WTC11 (cell line): ENCODE measurements at regions not wholly inside any gene's neighbourhood (a gene's known extent, or its start where the extent isn't known, plus 50 kb on each side); places are given as distances from the start of the nearest gene placed in this dataset.

ENCODE experiments used
- ATAC-seq: fragments of 200-7000 bp; cut with Tn5 transposase; 2 replicates; pipeline ENCODE4 v1.10.0; 2021; ENCODE audit warnings: mild to moderate bottlenecking, moderate library complexity
- CTCF ChIA-PET: fragments of 300-600 bp; sonication (Branson Sonifier 250); formaldehyde crosslinking; loops from one replicate; lab custom pipeline; 2021; ENCODE audit warnings: antibody characterized with exemption; lab: Charles Lee
- POLR2A ChIA-PET: fragments of 350-600 bp; sonication (Branson Sonifier 250); formaldehyde crosslinking; loops from one replicate; lab custom pipeline; 2021; ENCODE audit warnings: antibody characterized with exemption; lab: Charles Lee
- DNase-seq: peaks from one replicate; pipeline ENCODE4 v3.0.0; 2021; ENCODE audit warnings: low spot score
- H3K27ac Mint-ChIP-seq: 2 replicates; pipeline ENCODE4 v1.8.0; 2021; ENCODE audit warnings: mixed read lengths
- H3K27me3 Mint-ChIP-seq: 2 replicates; pipeline ENCODE4 v1.8.0; 2021; ENCODE audit warnings: low read depth, mild to moderate bottlenecking, moderate library complexity, mixed read lengths
- H3K36me3 Mint-ChIP-seq: 2 replicates; pipeline ENCODE4 v1.8.0; 2021; ENCODE audit warnings: mixed read lengths
- H3K4me1 Mint-ChIP-seq: 2 replicates; pipeline ENCODE4 v1.8.0; 2022; ENCODE audit warnings: mixed read lengths
- H3K4me3 Mint-ChIP-seq: 2 replicates; pipeline ENCODE4 v1.8.0; 2021; ENCODE audit warnings: mild to moderate bottlenecking, moderate library complexity, mixed read lengths
- H3K9me3 Mint-ChIP-seq: 2 replicates; pipeline ENCODE4 v1.8.0; 2021; ENCODE audit warnings: mixed read lengths
- AFF4 ChIP-seq: sonication (generic); formaldehyde crosslinking; IDR thresholded peaks from 2 replicates; pipeline ENCODE4 v1.8.1; 2023; ENCODE audit warnings: mild to moderate bottlenecking, missing genetic modification reagents, borderline replicate concordance
- E2F1 ChIP-seq: sonication (generic); formaldehyde crosslinking; IDR thresholded peaks from 2 replicates; pipeline ENCODE4 v1.8.0; 2022; ENCODE audit warnings: mild to moderate bottlenecking, missing genetic modification reagents
- ESRRA ChIP-seq: sonication (generic); formaldehyde crosslinking; IDR thresholded peaks from 2 replicates; pipeline ENCODE4 v1.8.1; 2022; ENCODE audit warnings: mild to moderate bottlenecking, missing genetic modification reagents, borderline replicate concordance
- GTF2I ChIP-seq: fragments of 250-450 bp; sonication (Bioruptor Pico); conservative IDR thresholded peaks from 2 replicates; pipeline ENCODE4 v1.4.0; 2021; ENCODE audit warnings: mild to moderate bottlenecking
- JAZF1 ChIP-seq: fragments of 250-450 bp; sonication (Bioruptor Pico); IDR thresholded peaks from 2 replicates; pipeline ENCODE4 v1.9.0; 2021; ENCODE audit warnings: moderate library complexity, mild to moderate bottlenecking, inconsistent platforms
- NFATC4 ChIP-seq: fragments of 250-450 bp; sonication (Bioruptor Pico); IDR thresholded peaks from 2 replicates; pipeline ENCODE4 v1.9.0; 2021; ENCODE audit warnings: mild to moderate bottlenecking
- NR2C2 ChIP-seq: sonication (generic); formaldehyde crosslinking; IDR thresholded peaks from 2 replicates; pipeline ENCODE4 v1.8.0; 2022; ENCODE audit warnings: mild to moderate bottlenecking, missing genetic modification reagents
- PRRX2 ChIP-seq: fragments of 250-450 bp; sonication (Bioruptor Pico); IDR thresholded peaks from 2 replicates; pipeline ENCODE4 v1.8.0; 2021; ENCODE audit warnings: mild to moderate bottlenecking
- ZBTB21 ChIP-seq: sonication (generic); formaldehyde crosslinking; IDR thresholded peaks from 2 replicates; pipeline ENCODE4 v1.8.1; 2023; ENCODE audit warnings: mild to moderate bottlenecking, missing genetic modification reagents, borderline replicate concordance
- ZSCAN18 ChIP-seq: fragments of 250-450 bp; sonication (Bioruptor Pico); IDR thresholded peaks from 2 replicates; pipeline ENCODE4 v2.1.2; 2022; ENCODE audit warnings: mild to moderate bottlenecking, moderate library complexity
- TF ChIP-seq, protein P1 (sequence below): sonication (generic); formaldehyde crosslinking; conservative IDR thresholded peaks from 2 replicates; pipeline ENCODE4 v1.8.1; 2023; ENCODE audit warnings: mild to moderate bottlenecking, low read depth, missing genetic modification reagents, moderate library complexity
- TF ChIP-seq, protein P2 (sequence below): fragments of 200-600 bp; IDR thresholded peaks from 2 replicates; pipeline ENCODE4 v1.8.0; 2022; ENCODE audit warnings: antibody characterized with exemption

DNA sequence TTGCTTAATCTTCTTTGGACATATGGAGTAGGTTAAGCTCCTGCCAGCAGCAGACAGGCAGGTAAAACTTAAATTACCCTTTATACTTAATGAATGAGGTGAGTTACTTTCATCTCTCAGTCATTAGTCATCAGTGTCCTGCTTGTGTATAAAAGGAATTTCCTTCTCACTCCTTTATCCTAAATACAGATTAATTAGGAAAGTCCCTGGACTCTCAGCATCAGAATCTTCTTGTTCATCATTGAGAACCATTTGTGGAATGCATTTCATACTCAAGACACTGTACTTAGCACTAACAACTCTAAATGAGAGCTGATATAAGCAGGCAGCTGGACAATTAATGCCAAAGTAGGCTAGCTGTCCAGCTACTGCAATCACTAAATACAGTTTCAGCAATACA is 630.4 kb downstream of the METTL15 start (continued):
- no peak for TF ChIP-seq NFATC4 (CRISPR knock-in tag)

DNA sequence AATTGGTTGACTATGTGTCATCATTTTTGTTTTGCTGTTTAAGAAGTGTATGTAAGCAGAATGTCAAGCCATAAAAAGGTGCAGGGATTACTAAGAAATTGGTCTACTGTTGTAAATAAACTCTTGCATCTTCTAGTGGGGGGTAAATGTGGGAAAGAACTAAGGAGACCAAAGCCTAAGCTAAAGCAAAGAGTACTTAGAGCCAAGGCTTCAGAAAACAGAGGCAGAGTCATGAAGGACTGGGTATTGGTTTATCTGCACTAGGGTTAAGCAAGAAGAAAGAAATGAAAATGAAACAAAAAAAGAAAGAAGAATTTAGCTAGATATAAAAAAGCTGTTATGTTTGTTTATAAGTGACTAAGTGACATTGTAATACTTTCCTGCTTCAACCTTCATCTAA is 628.1 kb downstream of the METTL15 start:
- ATAC-seq (no peak), DNase-seq (no peak)
- Mint-ChIP-seq H3K4me3 (no peak overlapping the region), H3K4me1 (peaks cover 44% of the 10 kb centered on the region), H3K27ac (no peak overlapping the region), H3K9me3 (peaks cover 13% of the 10 kb centered on the region), H3K27me3 (peaks cover 9% of the 10 kb centered on the region; the same call in 1 of the 2 replicates), H3K36me3 (no peaks in the 10 kb centered on the region)
- ChIA-PET POLR2A (no interaction called here), CTCF (no interaction called here)
- TF ChIP-seq, protein P1, sequence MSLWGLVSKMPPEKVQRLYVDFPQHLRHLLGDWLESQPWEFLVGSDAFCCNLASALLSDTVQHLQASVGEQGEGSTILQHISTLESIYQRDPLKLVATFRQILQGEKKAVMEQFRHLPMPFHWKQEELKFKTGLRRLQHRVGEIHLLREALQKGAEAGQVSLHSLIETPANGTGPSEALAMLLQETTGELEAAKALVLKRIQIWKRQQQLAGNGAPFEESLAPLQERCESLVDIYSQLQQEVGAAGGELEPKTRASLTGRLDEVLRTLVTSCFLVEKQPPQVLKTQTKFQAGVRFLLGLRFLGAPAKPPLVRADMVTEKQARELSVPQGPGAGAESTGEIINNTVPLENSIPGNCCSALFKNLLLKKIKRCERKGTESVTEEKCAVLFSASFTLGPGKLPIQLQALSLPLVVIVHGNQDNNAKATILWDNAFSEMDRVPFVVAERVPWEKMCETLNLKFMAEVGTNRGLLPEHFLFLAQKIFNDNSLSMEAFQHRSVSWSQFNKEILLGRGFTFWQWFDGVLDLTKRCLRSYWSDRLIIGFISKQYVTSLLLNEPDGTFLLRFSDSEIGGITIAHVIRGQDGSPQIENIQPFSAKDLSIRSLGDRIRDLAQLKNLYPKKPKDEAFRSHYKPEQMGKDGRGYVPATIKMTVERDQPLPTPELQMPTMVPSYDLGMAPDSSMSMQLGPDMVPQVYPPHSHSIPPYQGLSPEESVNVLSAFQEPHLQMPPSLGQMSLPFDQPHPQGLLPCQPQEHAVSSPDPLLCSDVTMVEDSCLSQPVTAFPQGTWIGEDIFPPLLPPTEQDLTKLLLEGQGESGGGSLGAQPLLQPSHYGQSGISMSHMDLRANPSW (CRISPR knock-in tag), result no peak

DNA sequence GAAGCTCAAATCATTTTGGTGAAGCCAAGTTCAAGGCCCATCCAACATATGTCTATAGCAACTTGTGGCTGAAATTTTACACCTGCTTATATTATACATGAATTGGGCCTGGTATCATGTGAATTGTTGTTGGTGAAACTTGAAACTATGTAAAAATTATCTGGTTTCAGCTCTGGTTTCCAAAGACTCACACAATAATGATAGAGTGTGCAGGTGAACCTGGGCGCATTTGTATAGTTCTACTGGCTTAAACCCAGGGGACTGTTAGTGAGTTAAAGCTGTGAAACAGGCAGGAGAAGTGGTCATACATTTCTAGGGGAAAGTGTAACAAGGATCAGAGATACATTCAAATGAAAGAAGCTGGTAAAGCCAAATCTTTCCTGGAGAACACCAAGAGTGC is 627.3 kb downstream of the METTL15 start:
- Mint-ChIP-seq H3K9me3 (peaks cover 13% of the 10 kb centered on the region), H3K27me3 (peaks cover 9% of the 10 kb centered on the region; the same call in 1 of the 2 replicates), H3K36me3 (no peaks in the 10 kb centered on the region), H3K4me3 (no peak overlapping the region), H3K4me1 (peaks cover 51% of the 10 kb centered on the region), H3K27ac (no peak overlapping the region)
- CTCF ChIA-PET, result no interaction called here
- ATAC-seq (no peak), DNase-seq (no peak)
- POLR2A ChIA-PET, result no interaction called here
- no peak for TF ChIP-seq NR2C2
- no peak for TF ChIP-seq ZBTB21 (CRISPR knock-in tag)
- TF ChIP-seq PRRX2, result no peak
- no peak for TF ChIP-seq GTF2I (CRISPR knock-in tag)
- no peak for TF ChIP-seq JAZF1 (CRISPR knock-in tag)
- TF ChIP-seq AFF4 (CRISPR knock-in tag), result no peak
- no peak for TF ChIP-seq ZSCAN18 (CRISPR knock-in tag)
- TF ChIP-seq, protein P2, sequence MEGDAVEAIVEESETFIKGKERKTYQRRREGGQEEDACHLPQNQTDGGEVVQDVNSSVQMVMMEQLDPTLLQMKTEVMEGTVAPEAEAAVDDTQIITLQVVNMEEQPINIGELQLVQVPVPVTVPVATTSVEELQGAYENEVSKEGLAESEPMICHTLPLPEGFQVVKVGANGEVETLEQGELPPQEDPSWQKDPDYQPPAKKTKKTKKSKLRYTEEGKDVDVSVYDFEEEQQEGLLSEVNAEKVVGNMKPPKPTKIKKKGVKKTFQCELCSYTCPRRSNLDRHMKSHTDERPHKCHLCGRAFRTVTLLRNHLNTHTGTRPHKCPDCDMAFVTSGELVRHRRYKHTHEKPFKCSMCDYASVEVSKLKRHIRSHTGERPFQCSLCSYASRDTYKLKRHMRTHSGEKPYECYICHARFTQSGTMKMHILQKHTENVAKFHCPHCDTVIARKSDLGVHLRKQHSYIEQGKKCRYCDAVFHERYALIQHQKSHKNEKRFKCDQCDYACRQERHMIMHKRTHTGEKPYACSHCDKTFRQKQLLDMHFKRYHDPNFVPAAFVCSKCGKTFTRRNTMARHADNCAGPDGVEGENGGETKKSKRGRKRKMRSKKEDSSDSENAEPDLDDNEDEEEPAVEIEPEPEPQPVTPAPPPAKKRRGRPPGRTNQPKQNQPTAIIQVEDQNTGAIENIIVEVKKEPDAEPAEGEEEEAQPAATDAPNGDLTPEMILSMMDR, result no peak
- TF ChIP-seq ESRRA (CRISPR knock-in tag), result no peak
- no peak for TF ChIP-seq E2F1 (CRISPR knock-in tag)
